SU-DHL-6 (cell line): ENCODE measurements at regions not wholly inside any gene's neighbourhood (a gene's known extent, or its start where the extent isn't known, plus 50 kb on each side); places are given as distances from the start of the nearest gene placed in this dataset.
"Not testable (repeated sequence)": the region's sequence is repeated elsewhere in the genome, so short reads cannot be mapped to it uniquely, and the experiment has no call there.

Experiments
- H2AFZ ChIP-seq: fragments of 200-600 bp; sonication (generic); 2 replicates; pipeline ENCODE4 v1.6.1; 2014; ENCODE audit warnings: low read depth, mild to moderate bottlenecking, moderate library complexity, mixed read lengths, antibody characterized with exemption, low read length; ENCODE audit not compliant: severe bottlenecking
- H3F3A ChIP-seq: fragments of 200-600 bp; shearing (Covaris generic); 2 replicates; pipeline ENCODE4 v1.6.0; 2016; ENCODE audit warnings: antibody characterized with exemption, mild to moderate bottlenecking; ENCODE audit not compliant: insufficient read depth
- H3K27ac ChIP-seq: fragments of 200-600 bp; sonication (generic); 2 replicates; pipeline ENCODE4 v1.5.1; 2016; ENCODE audit warnings: low read depth, mild to moderate bottlenecking, low read length, moderate library complexity, mixed read lengths
- H3K27me3 ChIP-seq: fragments of 200-600 bp; sonication (generic), shearing (Covaris generic); 2 replicates; pipeline ENCODE4 v1.6.0; 2014; ENCODE audit warnings: mild to moderate bottlenecking, low read length
- H3K36me3 ChIP-seq: fragments of 200-600 bp; sonication (generic); 2 replicates; pipeline ENCODE4 v1.6.1; 2014; ENCODE audit warnings: mild to moderate bottlenecking, low read length, mixed read lengths
- H3K4me2 ChIP-seq: fragments of 300-600, 200-600 bp; shearing (Covaris generic), sonication (generic); 2 replicates; pipeline ENCODE4 v1.6.0; 2014; ENCODE audit warnings: low read length, low read depth, mild to moderate bottlenecking; ENCODE audit not compliant: poor library complexity, severe bottlenecking
- H3K4me3 ChIP-seq: fragments of 200-600 bp; sonication (generic); 2 replicates; pipeline ENCODE4 v1.5.1; 2014; ENCODE audit warnings: antibody characterized with exemption, low read length, mild to moderate bottlenecking, mixed read lengths; ENCODE audit not compliant: insufficient read depth, poor library complexity, severe bottlenecking
- H3K79me2 ChIP-seq: fragments of 200-600 bp; sonication (generic); 2 replicates; pipeline ENCODE4 v1.6.1; 2014; ENCODE audit warnings: mild to moderate bottlenecking, low read length, moderate library complexity; ENCODE audit not compliant: insufficient read depth
- H3K9ac ChIP-seq: fragments of 200-600 bp; sonication (generic); 2 replicates; pipeline ENCODE4 v1.7.0; 2014; ENCODE audit warnings: mild to moderate bottlenecking, low read length
- H3K9me2 ChIP-seq: fragments of 200-600 bp; sonication (generic); replicated peaks from 2 replicates; pipeline ENCODE4 v1.6.1; 2014; ENCODE audit warnings: low read length; ENCODE audit not compliant: insufficient read depth
- H3K9me3 ChIP-seq: fragments of 200-600 bp; sonication (generic); 2 replicates; pipeline ENCODE4 v1.6.1; 2014; ENCODE audit warnings: low read length, mixed read lengths; ENCODE audit not compliant: insufficient read depth
- H4K20me1 ChIP-seq: fragments of 200-600 bp; sonication (generic); 2 replicates; pipeline ENCODE4 v1.6.1; 2014; ENCODE audit warnings: low read depth, mild to moderate bottlenecking, antibody characterized with exemption, low read length, moderate library complexity, mixed read lengths
- EZH2phosphoT487 ChIP-seq: fragments of 200-600 bp; sonication (generic), shearing (Covaris generic); conservative IDR thresholded peaks from 2 replicates; pipeline ENCODE4 v1.6.1; 2018; ENCODE audit warnings: mild to moderate bottlenecking, antibody characterized with exemption, low read length, moderate library complexity, mixed read lengths
- TF ChIP-seq, protein P1 (sequence below): fragments of 200-600 bp; sonication (generic); IDR thresholded peaks from one replicate; pipeline ENCODE4 v1.5.1; 2017; ENCODE audit warnings: antibody characterized with exemption, mild to moderate bottlenecking, low read length, moderate library complexity; ENCODE audit not compliant: insufficient read depth, poor library complexity, severe bottlenecking

DNA sequence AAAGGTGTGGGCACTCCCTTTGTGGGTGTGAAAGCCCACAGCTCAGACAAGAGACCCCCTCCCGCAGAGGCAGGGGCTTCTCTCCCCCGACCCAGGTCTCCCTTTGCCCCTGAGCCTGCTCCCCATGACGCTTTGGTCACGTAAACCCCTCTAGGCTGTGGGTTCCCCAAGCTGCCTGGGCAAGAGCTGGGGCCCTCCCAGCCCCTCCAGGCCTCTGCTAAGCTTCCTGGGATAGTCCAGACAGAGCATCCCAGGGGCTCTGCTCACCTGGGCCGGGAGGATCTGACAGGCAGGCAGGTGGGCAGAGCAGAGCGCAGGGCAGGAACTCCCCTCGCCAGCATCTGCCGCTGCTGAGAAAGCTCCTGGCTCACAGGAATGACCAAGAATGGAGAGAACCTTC, 177.3 kb downstream of the BANP start:
- no peak overlapping the region for H3K4me2 ChIP-seq
- no peaks in the 10 kb centered on the region for H3K36me3 ChIP-seq
- no peaks in the 10 kb centered on the region for H3K79me2 ChIP-seq
- H3K9ac ChIP-seq = no peak overlapping the region
- no peaks in the 10 kb centered on the region for H3K9me2 ChIP-seq
- H2AFZ ChIP-seq = no peak overlapping the region
- no peaks in the 10 kb centered on the region for H4K20me1 ChIP-seq
- no peak for TF ChIP-seq EZH2phosphoT487
- TF ChIP-seq, protein P1, sequence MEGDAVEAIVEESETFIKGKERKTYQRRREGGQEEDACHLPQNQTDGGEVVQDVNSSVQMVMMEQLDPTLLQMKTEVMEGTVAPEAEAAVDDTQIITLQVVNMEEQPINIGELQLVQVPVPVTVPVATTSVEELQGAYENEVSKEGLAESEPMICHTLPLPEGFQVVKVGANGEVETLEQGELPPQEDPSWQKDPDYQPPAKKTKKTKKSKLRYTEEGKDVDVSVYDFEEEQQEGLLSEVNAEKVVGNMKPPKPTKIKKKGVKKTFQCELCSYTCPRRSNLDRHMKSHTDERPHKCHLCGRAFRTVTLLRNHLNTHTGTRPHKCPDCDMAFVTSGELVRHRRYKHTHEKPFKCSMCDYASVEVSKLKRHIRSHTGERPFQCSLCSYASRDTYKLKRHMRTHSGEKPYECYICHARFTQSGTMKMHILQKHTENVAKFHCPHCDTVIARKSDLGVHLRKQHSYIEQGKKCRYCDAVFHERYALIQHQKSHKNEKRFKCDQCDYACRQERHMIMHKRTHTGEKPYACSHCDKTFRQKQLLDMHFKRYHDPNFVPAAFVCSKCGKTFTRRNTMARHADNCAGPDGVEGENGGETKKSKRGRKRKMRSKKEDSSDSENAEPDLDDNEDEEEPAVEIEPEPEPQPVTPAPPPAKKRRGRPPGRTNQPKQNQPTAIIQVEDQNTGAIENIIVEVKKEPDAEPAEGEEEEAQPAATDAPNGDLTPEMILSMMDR = no peak
- H3K27me3 ChIP-seq = no peaks in the 10 kb centered on the region
- no peaks in the 10 kb centered on the region for H3K9me3 ChIP-seq
- no peak overlapping the region for H3K27ac ChIP-seq
- H3F3A ChIP-seq = no peaks in the 10 kb centered on the region
- no peak overlapping the region for H3K4me3 ChIP-seq

DNA sequence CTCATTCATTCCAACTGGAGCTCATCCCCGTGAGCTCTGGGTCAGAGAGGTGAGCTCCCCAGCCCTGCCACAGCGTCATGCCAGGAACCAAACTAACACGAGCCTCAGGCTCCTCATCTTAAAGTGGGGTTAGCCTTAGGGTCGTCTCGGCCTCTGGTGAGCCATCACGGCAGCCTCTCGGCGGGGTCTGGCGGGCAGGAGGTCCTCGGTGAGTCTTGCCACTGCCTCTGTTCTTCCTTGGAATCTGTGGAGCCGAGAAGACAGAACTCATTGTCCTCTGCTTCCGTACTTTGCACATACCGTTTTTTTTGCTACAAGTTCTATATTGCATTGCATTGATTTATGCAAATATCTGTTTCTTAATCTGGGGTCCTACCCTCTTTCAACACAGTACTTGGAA, 177.9 kb downstream of the BANP start:
- not testable (repeated sequence) for H3K27ac ChIP-seq, H3K4me3 ChIP-seq, H3K27me3 ChIP-seq, H2AFZ ChIP-seq, H3K9me3 ChIP-seq, H4K20me1 ChIP-seq, H3K9ac ChIP-seq, H3K36me3 ChIP-seq, H3K9me2 ChIP-seq, H3K79me2 ChIP-seq, H3K4me2 ChIP-seq, H3F3A ChIP-seq

DNA sequence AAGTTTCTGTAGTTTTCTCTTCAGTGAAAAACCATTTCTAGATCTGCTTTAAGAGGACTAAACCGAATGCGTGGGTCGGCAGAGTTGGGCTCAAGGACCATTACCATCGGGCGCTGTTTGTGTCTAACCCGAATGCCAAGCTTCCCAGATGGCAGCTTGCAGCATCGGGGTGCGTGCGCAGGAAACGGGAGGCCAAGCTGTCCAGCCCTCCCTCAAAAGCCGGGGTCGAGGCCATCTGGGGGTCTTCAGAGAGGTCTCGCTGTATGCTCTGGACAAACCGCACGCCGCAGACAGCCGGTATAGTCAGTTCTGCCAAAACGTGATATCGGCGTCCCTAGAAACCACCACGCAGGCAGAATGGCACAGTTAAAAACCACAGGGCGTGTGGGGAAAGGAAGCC, 178.8 kb downstream of the BANP start:
- Histone ChIP-seq H3K4me3 (no peak overlapping the region), H3K27ac (no peak overlapping the region), H3K9me3 (no peaks in the 10 kb centered on the region), H4K20me1 (no peaks in the 10 kb centered on the region), H3K36me3 (no peaks in the 10 kb centered on the region), H2AFZ (no peak overlapping the region), H3F3A (no peaks in the 10 kb centered on the region), H3K9me2 (no peaks in the 10 kb centered on the region), H3K4me2 (no peak overlapping the region), H3K27me3 (no peaks in the 10 kb centered on the region), H3K79me2 (no peaks in the 10 kb centered on the region), H3K9ac (no peak overlapping the region)
- TF ChIP-seq, protein P1 = no peak
- no peak for TF ChIP-seq EZH2phosphoT487

DNA sequence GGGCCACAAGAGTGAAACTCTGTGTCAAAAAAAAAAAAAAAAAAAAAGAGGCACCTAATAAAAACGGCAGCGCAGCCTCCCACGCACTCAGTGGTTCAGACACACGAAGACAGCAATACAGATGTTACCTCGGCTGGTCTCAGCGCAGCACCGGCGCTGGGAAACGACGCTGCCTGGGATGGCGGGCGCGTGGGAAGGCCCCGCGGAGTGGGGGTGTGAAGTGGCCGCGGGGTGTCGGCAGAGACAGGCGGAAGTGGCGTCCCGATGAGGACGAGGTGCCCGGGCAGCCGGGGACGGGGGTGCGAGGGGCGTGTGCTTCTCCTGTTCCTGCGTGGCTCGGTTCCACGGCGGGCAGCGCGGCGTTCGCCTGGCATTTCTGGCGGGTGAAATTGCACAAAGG, 179.4 kb downstream of the BANP start:
- Histone ChIP-seq H3F3A (no peaks in the 10 kb centered on the region), H4K20me1 (no peaks in the 10 kb centered on the region), H2AFZ (no peak overlapping the region), H3K4me2 (no peak overlapping the region), H3K27me3 (no peaks in the 10 kb centered on the region), H3K79me2 (no peaks in the 10 kb centered on the region), H3K9me3 (no peaks in the 10 kb centered on the region), H3K9ac (no peak overlapping the region), H3K9me2 (no peaks in the 10 kb centered on the region), H3K4me3 (no peak overlapping the region), H3K36me3 (no peaks in the 10 kb centered on the region), H3K27ac (no peak overlapping the region)
- no peak for TF ChIP-seq EZH2phosphoT487
- TF ChIP-seq, protein P1 = no peak
